Bronchial epithelial cell (primary cell): ENCODE measurements at regions not wholly inside any gene's neighbourhood (a gene's known extent, or its start where the extent isn't known, plus 50 kb on each side); places are given as distances from the start of the nearest gene placed in this dataset.

ENCODE experiments used
- DNase-seq: peaks from one replicate; pipeline ENCODE4 v3.0.0-alpha.2; 2010; ENCODE audit warnings: low read depth
- FAIRE-seq: peaks from 2 replicates; lab custom pipeline; 2011; peaks lifted over from hg19 to GRCh38; lab: Jason Lieb, UNC
- H3K27me3 ChIP-seq: 2 replicates; pipeline ENCODE4 v1.5.1; 2011; ENCODE audit warnings: low read length; ENCODE audit not compliant: control insufficient read depth, insufficient read depth
- H3K36me3 ChIP-seq: 2 replicates; pipeline ENCODE4 v1.5.1; 2011; ENCODE audit warnings: low read length; ENCODE audit not compliant: control insufficient read depth, insufficient read depth
- H3K4me3 ChIP-seq: 2 replicates; pipeline ENCODE4 v1.5.1; 2011; ENCODE audit warnings: mild to moderate bottlenecking, low read depth, low read length, control low read depth
- CTCF ChIP-seq: IDR thresholded peaks from 2 replicates; pipeline ENCODE4 v1.5.1; 2011; ENCODE audit warnings: mild to moderate bottlenecking, moderate library complexity, low read length, control low read depth, inconsistent platforms; ENCODE audit not compliant: insufficient read depth, severe bottlenecking

DNA sequence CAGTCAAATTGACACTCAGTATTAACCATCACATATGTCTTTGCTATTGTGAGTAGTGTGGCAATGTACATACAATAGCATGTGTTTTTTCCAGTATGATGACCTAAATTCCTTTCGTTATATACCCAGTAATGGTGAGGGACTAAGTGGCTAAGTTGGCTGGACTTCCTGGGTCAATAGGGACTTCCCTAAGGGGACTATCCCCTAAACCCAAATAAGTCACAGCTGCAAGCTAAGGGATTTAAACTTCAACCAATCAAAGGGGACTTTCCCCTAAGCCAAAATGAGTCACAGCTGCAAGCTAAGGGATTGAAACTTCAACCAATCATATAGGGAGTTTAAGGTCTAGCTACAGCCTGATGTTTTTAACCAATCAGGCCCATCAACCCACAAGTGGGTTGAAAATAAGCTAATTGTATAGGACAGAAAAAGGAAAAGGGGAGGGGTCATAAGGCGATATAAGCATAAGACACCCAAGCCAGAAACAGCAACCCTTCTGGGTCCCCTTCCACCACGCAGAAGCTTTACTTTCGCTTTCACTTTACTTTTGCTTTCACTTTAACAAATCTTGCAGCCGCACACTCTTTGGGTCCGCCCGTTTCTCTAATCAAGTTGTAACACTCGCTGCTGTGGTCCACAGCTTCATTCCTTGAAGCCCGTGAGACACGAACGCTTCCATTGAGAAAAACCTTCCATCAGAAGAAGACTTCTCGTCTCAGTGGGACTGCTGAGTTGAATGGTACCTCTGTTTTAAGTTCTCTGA is 404.4 kb downstream of the FLRT2 start:
- no peak for TF ChIP-seq CTCF
- DNase-seq: no peak
- no peaks in the 10 kb centered on the region for H3K27me3 ChIP-seq
- no peak overlapping the region for H3K4me3 ChIP-seq
- FAIRE-seq: no peak
- H3K36me3 ChIP-seq: no peaks in the 10 kb centered on the region

DNA sequence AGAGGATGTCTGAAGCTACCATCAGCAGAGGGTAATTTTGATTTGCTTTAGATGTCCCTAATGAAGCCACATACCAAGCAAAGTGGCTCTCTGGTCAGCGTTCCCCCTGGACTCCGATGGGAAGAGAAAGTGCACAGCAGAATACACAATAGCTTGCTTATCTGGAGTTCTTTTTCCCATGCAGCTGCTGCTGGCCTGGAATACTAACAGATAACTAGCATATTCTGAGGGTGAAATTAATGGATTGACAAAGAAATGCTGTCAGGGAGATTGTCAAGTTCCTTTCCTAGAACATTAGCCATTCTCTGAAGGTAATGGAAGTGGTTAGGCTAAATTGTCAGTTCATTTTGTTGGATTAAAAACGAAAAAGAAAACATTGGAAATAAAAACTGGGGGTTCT is 391.3 kb downstream of the FLRT2 start:
- TF ChIP-seq CTCF: no peak
- no peaks in the 10 kb centered on the region for H3K27me3 ChIP-seq
- no peak overlapping the region for H3K4me3 ChIP-seq
- no peaks in the 10 kb centered on the region for H3K36me3 ChIP-seq
- DNase-seq: no peak
- FAIRE-seq: no peak

DNA sequence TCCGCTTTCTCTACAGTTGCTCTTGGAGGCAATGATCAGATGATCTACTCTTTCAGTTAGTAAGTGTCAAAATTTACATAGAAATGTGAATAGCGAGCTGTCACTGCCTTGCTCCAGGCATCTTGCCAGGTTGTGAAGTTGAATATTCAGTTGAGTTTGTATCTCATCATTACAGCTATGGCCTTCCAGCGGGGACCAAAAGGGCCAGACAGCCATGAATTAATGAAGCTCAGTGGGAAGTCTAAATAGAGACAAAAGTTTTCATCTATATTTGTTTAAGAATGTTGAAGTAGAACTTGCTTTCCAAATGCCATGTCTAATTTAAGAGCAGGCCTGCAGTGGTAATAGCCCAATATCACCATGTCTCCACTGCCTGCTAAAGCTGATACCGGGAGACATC is 387.8 kb downstream of the FLRT2 start:
- FAIRE-seq: no peak
- TF ChIP-seq CTCF: no peak
- H3K27me3 ChIP-seq: no peaks in the 10 kb centered on the region

GRCh38 chr14:85915711-85916110 is 385.8 kb downstream of the FLRT2 start:
- no peak for DNase-seq
- H3K4me3 ChIP-seq: no peak overlapping the region
- no peak for FAIRE-seq
- TF ChIP-seq CTCF: no peak
- H3K36me3 ChIP-seq: no peaks in the 10 kb centered on the region
- H3K27me3 ChIP-seq: no peaks in the 10 kb centered on the region

More for the DNA sequence above, 387.8 kb downstream of the FLRT2 start:
- Histone ChIP-seq H3K4me3 (no peak overlapping the region), H3K36me3 (no peaks in the 10 kb centered on the region)
- DNase-seq: no peak

GRCh38 chr14:85912141-85912540 is 382.2 kb downstream of the FLRT2 start:
- no peak for TF ChIP-seq CTCF
- no peaks in the 10 kb centered on the region for H3K27me3 ChIP-seq
- H3K36me3 ChIP-seq: no peaks in the 10 kb centered on the region
- no peak overlapping the region for H3K4me3 ChIP-seq
- FAIRE-seq: no peak
- DNase-seq: no peak

DNA sequence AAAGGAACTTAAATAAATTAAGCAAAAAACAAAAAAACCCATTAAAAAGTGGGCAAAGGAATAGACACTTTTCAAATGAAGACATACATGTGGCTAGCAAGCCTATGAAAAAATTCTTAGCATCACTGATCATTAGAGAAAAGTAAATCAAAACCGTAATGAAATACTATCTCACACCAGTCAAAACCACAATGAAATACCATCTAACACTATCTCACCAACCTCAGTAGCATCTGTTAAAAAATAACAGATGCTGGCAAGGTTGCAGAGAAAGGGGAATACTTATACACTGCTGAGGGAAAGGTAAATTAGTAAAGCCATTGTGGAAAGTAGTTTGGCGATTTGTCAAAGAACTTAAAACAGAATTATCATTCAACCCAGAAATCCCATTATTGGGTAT is 381.1 kb downstream of the FLRT2 start:
- TF ChIP-seq CTCF: no peak
- DNase-seq (no peak), FAIRE-seq (no peak)
- Histone ChIP-seq H3K4me3 (no peak overlapping the region), H3K36me3 (no peaks in the 10 kb centered on the region), H3K27me3 (no peaks in the 10 kb centered on the region)
